ENCODE measurements at regions not wholly inside any gene's neighbourhood (a gene's known extent, or its start where the extent isn't known, plus 50 kb on each side); places are given as distances from the start of the nearest gene placed in this dataset.

DNA sequence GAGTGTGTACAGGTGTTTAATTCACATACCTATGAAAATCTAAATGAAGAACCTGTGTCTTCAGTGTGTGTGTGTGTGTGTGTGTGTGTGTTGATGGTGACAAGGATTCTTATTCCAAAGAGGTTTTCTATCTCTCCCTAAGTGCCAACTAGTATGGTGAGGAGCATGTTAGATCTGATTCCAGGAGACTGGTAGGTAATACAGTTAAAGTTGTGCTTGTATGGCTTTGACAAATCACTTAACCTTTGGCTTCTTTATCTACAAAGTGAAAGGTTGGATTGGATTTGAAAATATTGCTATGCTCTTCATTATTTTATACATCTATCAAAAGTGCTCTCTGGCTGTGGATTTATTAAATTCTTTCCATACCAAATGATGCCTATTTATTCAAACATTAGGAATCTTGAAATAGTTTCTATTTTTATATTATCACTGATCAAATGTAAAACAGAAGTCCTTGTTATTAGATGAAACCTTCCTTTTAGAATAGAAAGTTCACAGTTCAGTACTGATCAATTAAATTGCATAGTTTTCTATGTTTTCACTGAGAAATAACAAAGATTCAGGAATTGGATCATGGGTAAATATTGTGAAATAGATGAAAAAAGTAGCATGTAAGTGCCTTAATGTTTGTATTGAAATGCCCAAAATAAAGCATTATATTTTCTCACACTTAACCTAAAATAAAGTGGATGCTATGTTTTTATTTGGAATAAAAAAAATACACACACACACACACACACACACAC lies 84.4 kb upstream of the MLIP start:
- TF ChIP-seq CTCF (IDR thresholded peaks at IDR 0.05; ENCODE audit: control insufficient read depth, insufficient read depth, low read depth, low read length, missing control alignments), result no peak
- DNase-seq (ENCODE audit: low read depth), result no peak
- H3K4me3 ChIP-seq (ENCODE audit: control insufficient read depth, low read depth, low read length), result no peak overlapping the region

- DNase-seq (ENCODE audit: low read depth), result no peak
- no peak for TF ChIP-seq CTCF (IDR thresholded peaks at IDR 0.05; ENCODE audit: control insufficient read depth, insufficient read depth, low read depth, low read length, missing control alignments)
- H3K4me3 ChIP-seq (ENCODE audit: control insufficient read depth, low read depth, low read length), result no peak overlapping the region
Measured at GRCh38 chr6:54028170-54028569, 83.1 kb upstream of the MLIP start.

DNA sequence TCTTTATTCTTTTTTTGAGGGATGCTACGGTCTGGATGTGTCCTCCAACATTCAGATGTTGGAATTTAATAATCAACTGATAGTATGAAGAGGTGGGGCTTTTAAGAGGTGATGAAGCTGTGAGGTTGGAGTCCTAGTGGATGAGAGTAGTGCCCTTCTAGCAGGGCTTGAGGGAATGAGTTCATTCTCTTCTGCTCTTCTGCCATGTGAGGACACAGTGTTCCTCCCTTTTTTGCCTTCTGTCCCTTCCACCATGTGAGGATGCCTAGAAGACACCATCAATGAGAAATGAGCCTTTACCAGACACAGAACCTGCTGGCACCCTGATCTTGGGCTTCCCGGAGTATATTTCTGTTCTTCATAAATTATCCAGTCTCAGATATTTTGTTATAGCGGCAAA lies 82.1 kb upstream of the MLIP start:
- no peak overlapping the region for H3K4me3 ChIP-seq (ENCODE audit: control insufficient read depth, low read depth, low read length)
- TF ChIP-seq CTCF (IDR thresholded peaks at IDR 0.05; ENCODE audit: control insufficient read depth, insufficient read depth, low read depth, low read length, missing control alignments), result no peak
- no peak for DNase-seq (ENCODE audit: low read depth)

DNA sequence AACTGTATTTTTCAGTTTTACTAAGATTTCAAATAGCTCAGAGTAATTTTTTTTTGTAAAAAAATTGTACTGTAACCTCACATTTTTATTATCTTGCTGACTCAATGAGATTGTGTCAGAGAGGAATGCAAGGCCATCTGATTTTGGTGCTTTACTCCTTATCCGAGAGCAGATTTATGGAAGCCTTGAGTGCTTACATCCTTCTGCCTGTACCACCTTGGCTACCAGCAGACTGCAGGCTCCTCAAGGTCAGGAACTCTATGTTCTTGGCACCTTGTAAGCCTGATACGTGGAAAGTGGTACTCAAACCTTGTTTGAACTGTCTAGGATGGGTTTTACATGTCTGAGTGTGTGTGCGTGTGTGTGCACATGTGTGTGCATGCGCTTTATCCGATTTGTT lies 80.1 kb upstream of the MLIP start:
- H3K4me3 ChIP-seq (ENCODE audit: control insufficient read depth, low read depth, low read length), result no peak overlapping the region
- TF ChIP-seq CTCF (IDR thresholded peaks at IDR 0.05; ENCODE audit: control insufficient read depth, insufficient read depth, low read depth, low read length, missing control alignments), result no peak
- peak; percentile 10 for DNase-seq (ENCODE audit: low read depth)

DNA sequence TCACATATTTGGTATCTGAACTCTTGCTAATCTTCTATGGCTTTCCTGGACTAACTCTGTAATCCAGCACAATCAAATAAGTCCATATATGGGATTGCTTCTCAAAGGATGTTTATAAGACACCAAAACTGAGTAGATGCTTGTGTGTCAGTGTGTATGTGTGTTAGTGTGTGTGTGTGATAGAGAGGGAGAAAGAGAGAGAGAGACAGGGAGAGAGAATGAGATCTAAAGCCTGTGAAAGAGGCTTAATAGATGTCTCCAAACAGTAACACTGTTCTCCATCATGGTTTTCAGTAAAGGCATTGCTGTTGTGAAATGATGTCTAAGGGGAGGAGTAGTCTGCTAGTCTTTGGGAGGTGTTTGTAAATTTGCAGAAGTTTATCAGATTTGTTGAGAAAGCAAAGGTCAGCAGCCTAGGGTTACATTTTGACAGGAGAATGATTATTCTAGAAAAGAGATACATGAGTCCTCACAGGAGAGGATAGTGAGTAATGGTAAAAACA lies 73.9 kb upstream of the MLIP start:
- no peak for DNase-seq (ENCODE audit: low read depth)
- TF ChIP-seq CTCF (IDR thresholded peaks at IDR 0.05; ENCODE audit: control insufficient read depth, insufficient read depth, low read depth, low read length, missing control alignments), result no peak
- H3K4me3 ChIP-seq (ENCODE audit: control insufficient read depth, low read depth, low read length), result no peak overlapping the region

GRCh38 chr6:54040545-54040944 lies 70.7 kb upstream of the MLIP start:
- no peak overlapping the region for H3K4me3 ChIP-seq (ENCODE audit: control insufficient read depth, low read depth, low read length)
- TF ChIP-seq CTCF (IDR thresholded peaks at IDR 0.05; ENCODE audit: control insufficient read depth, insufficient read depth, low read depth, low read length, missing control alignments), result no peak
- no peak for DNase-seq (ENCODE audit: low read depth)
